ENCODE measurements at regions not wholly inside any gene's neighbourhood (a gene's known extent, or its start where the extent isn't known, plus 50 kb on each side); places are given as distances from the start of the nearest gene placed in this dataset.

DNA sequence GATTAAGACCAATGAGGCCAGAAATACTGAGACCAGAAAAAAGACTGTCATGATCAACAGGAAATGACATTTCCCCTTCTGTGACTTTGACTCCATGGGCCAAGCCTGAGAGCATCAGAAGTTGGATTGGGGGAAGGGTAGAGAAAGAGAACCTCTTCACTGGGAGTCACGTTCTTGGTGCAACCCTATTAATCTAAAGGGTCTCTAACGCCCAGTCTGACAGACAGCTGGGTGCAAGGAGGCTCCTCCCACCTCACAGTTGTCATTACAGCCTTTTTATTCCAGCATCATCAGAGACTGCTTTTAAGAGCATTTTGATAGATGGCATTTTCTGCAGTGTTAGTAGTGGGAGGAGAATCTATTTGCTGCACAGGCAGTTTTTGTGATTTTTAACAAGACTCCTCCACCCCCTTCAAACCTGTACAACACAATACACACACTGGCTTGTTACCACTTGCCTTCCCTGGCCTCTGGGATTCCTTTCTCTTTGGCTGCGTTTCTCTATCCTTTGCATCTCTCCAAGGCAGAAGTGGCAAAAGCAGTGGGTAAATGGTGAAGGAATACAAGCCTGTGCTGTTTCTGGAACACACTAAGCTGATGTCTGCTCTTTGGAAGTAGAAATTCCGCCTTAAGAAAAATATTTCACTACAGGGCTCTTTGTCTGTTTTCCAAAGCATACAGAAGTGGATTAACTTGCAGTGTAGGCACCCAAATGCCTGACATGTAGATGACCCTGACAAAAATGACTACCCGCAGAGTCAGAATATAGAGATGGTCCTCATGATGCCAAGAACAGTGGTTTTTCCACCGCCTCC is 310.4 kb upstream of the ZNF608 start:
- intact Hi-C loops (cut with micrococcal nuclease) = no loop called here
- Histone ChIP-seq H3K9me2 (replicated peaks; ENCODE audit: low read length) (no peaks in the 10 kb centered on the region), H3K27ac (ENCODE audit: low read length) (no peak overlapping the region), H2AFZ (ENCODE audit: low read length) (no peak overlapping the region), H3K9me3 (ENCODE audit: low read length) (no peaks in the 10 kb centered on the region), H3K9ac (ENCODE audit: low read length) (no peak overlapping the region), H3K4me3 (ENCODE audit: low read length) (no peak overlapping the region), H3F3A (ENCODE audit: low read length, unreplicated experiment) (no peaks in the 10 kb centered on the region), H3K79me2 (ENCODE audit: low read length) (no peaks in the 10 kb centered on the region), H3K4me1 (ENCODE audit: insufficient read depth, low read length) (peaks cover 12% of the 10 kb centered on the region), H4K20me1 (ENCODE audit: low read length) (no peaks in the 10 kb centered on the region), H3K27me3 (ENCODE audit: low read length) (no peaks in the 10 kb centered on the region), H3K4me2 (ENCODE audit: low read length) (no peak overlapping the region), H3K36me3 (ENCODE audit: low read depth, low read length) (no peaks in the 10 kb centered on the region)
- ChIA-PET POLR2A (ENCODE audit: unreplicated experiment) (no interaction called here), CTCF (no interaction called here)
- no TSS peak for BruUV-seq (replicated peaks)
- ATAC-seq = no peak
- DNase-seq = no peak
- TF ChIP-seq EZH2phosphoT487 (IDR thresholded peaks at IDR 0.05; ENCODE audit: borderline replicate concordance, low read length) (no peak), CTCF (conservative IDR thresholded peaks at IDR 0.05; ENCODE audit: low read depth, low read length) (no peak), EZH2 (IDR thresholded peaks at IDR 0.05; ENCODE audit: low read length, unreplicated experiment) (no peak)

DNA sequence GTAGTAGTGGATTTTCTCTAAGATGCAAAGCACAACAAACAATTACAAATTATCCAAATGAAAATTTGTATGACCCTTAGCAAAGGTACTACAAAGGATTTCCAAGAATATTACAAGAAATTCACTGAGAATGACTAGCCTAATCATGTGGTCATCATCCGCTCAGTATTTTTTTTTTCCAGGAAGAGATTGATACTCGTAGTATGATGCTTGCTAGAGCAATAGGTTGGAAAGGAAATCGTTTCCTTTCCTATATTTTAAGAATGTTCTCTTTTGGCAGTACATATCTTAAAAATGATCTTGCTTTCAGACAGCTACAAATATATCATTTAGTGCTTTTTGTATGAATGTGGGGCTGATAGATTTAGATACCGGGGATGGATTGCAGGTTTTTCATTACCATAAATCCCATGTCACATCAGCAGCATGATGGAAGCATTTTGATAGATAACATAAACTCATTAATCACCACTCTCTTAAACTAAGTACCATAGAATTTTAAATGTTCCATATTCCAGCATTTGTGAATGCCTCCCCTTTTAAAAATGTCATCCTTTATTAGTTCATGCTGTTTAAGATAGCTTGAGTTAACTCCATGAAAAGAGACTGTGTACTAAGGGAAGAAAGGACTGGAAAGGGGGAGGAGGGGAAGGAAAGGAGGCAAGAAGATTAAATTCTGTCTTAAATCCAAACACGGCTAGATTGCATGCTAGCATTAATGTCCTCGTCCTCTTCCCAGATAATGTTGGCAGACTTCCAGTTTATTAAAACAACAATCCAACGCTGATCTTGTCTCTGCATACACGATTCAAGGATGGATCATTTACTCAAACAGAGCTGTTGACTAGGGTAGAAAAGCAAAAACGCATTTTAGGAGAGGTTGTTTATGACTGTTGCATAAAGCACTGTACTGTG is 311.7 kb upstream of the ZNF608 start:
- no TSS peak for BruUV-seq (replicated peaks)
- Histone ChIP-seq H3K27me3 (ENCODE audit: low read length) (no peaks in the 10 kb centered on the region), H3K4me3 (ENCODE audit: low read length) (no peak overlapping the region), H3K9me2 (replicated peaks; ENCODE audit: low read length) (no peaks in the 10 kb centered on the region), H4K20me1 (ENCODE audit: low read length) (no peaks in the 10 kb centered on the region), H3K36me3 (ENCODE audit: low read depth, low read length) (no peaks in the 10 kb centered on the region), H3K79me2 (ENCODE audit: low read length) (no peaks in the 10 kb centered on the region), H3K4me2 (ENCODE audit: low read length) (no peak overlapping the region), H2AFZ (ENCODE audit: low read length) (no peak overlapping the region), H3K9ac (ENCODE audit: low read length) (no peak overlapping the region), H3K27ac (ENCODE audit: low read length) (no peak overlapping the region), H3K9me3 (ENCODE audit: low read length) (no peaks in the 10 kb centered on the region), H3K4me1 (ENCODE audit: insufficient read depth, low read length) (peaks cover 12% of the 10 kb centered on the region), H3F3A (ENCODE audit: low read length, unreplicated experiment) (no peaks in the 10 kb centered on the region)
- TF ChIP-seq CTCF (conservative IDR thresholded peaks at IDR 0.05; ENCODE audit: low read depth, low read length) = no peak
- no peak for TF ChIP-seq EZH2 (IDR thresholded peaks at IDR 0.05; ENCODE audit: low read length, unreplicated experiment)
- TF ChIP-seq EZH2phosphoT487 (IDR thresholded peaks at IDR 0.05; ENCODE audit: borderline replicate concordance, low read length) = no peak
- ChIA-PET POLR2A (ENCODE audit: unreplicated experiment) (no interaction called here), CTCF (no interaction called here)
- DNase-seq = no peak
- intact Hi-C loops (cut with micrococcal nuclease) = no loop called here
- ATAC-seq = no peak
